A673 (cell line): ENCODE measurements at regions not wholly inside any gene's neighbourhood (a gene's known extent, or its start where the extent isn't known, plus 50 kb on each side); places are given as distances from the start of the nearest gene placed in this dataset.

Source experiments
- BruUV-seq: library from RNA; stranded (reverse); fragments of 400-500 nt; replicated peaks from 2 replicates; lab custom pipeline; 2021; lab: Mats Ljungman, UMichigan
- CTCF ChIA-PET: fragments of 300-600 bp; sonication (Branson Sonifier 250); formaldehyde crosslinking; loops from one replicate; lab custom pipeline; 2022; ENCODE audit warnings: antibody characterized with exemption; lab: Charles Lee
- POLR2A ChIA-PET: fragments of 300-600 bp; sonication (Branson Sonifier 250); formaldehyde crosslinking; loops from one replicate; lab custom pipeline; 2022; ENCODE audit warnings: antibody characterized with exemption; ENCODE audit not compliant: low non-redundant PET; lab: Charles Lee
- DNase-seq: peaks from one replicate; pipeline ENCODE4 v3.0.0-alpha.2; 2015; ENCODE audit warnings: low spot score
- H3K27ac ChIP-seq: fragments of 200-600 bp; sonication (generic); 2 replicates; pipeline ENCODE4 v1.5.1; 2016; ENCODE audit warnings: mixed run types, low read depth, mild to moderate bottlenecking, mixed read lengths, antibody characterized with exemption, low read length; ENCODE audit not compliant: poor library complexity, severe bottlenecking
- H3K27me3 ChIP-seq: fragments of 200-600 bp; sonication (generic); replicated peaks from 2 replicates; pipeline ENCODE4 v1.6.1; 2017; ENCODE audit warnings: mixed run types, low read depth, mild to moderate bottlenecking, mixed read lengths, antibody characterized with exemption, low read length; ENCODE audit not compliant: insufficient read depth, poor library complexity
- H3K36me3 ChIP-seq: fragments of 200-600 bp; sonication (generic); 2 replicates; pipeline ENCODE4 v1.6.1; 2016; ENCODE audit warnings: mixed run types, mild to moderate bottlenecking, mixed read lengths, antibody characterized with exemption, low read length; ENCODE audit not compliant: insufficient read depth, poor library complexity, severe bottlenecking
- H3K4me1 ChIP-seq: fragments of 200-600 bp; sonication (generic); 2 replicates; pipeline ENCODE4 v1.6.1; 2017; ENCODE audit warnings: mixed run types, mild to moderate bottlenecking, mixed read lengths, antibody characterized with exemption, low read length; ENCODE audit not compliant: insufficient read depth, poor library complexity, severe bottlenecking
- H3K4me3 ChIP-seq: fragments of 200-600 bp; sonication (generic); 2 replicates; pipeline ENCODE4 v1.5.1; 2016; ENCODE audit warnings: low read depth, mixed run types, mild to moderate bottlenecking, mixed read lengths, low read length; ENCODE audit not compliant: poor library complexity, severe bottlenecking
- H3K9me3 ChIP-seq: fragments of 200-600 bp; sonication (generic); 2 replicates; pipeline ENCODE4 v1.6.1; 2016; ENCODE audit warnings: mixed run types, low read depth, mild to moderate bottlenecking, mixed read lengths, antibody characterized with exemption, low read length; ENCODE audit not compliant: poor library complexity, severe bottlenecking
- CTCF ChIP-seq: fragments of 300-800, 200-600 bp; sonication (generic); conservative IDR thresholded peaks from 2 replicates; pipeline ENCODE4 v1.5.1; 2017; ENCODE audit warnings: low read depth, mild to moderate bottlenecking, antibody characterized with exemption, low read length, moderate library complexity, mixed read lengths
- EZH2 ChIP-seq: fragments of 200-600 bp; sonication (generic); IDR thresholded peaks from 2 replicates; pipeline ENCODE4 v1.6.1; 2017; ENCODE audit warnings: borderline replicate concordance, low read depth, mild to moderate bottlenecking, mixed read lengths, antibody characterized with exemption, low read length; ENCODE audit not compliant: poor library complexity, severe bottlenecking
- intact Hi-C: fragments of 100-400 bp; cut with micrococcal nuclease; formaldehyde crosslinking; loops from one replicate; pipeline ENCODE4 v1.10.0; 2022; ENCODE audit not compliant: unreplicated experiment

- BruUV-seq = no TSS peak
- POLR2A ChIA-PET = no interaction called here
- CTCF ChIA-PET = no interaction called here
These were observed 356.0 kb upstream of the CLEC14A start for GRCh38 chr14:38611928-38612327.

GRCh38 chr14:38608244-38608643 is 352.4 kb upstream of the CLEC14A start:
- TF ChIP-seq CTCF = no peak
- no peak for TF ChIP-seq EZH2
- POLR2A ChIA-PET = no interaction called here
- no TSS peak for BruUV-seq
- no peaks in the 10 kb centered on the region for H3K4me1 ChIP-seq
- intact Hi-C loops = loop anchor here (5.0 to 10.0 kb wide), 3 partner anchors 401 to 703 kb away; partner anchors contain the start of gene SSTR1
- H3K27ac ChIP-seq = no peak overlapping the region
- no peaks in the 10 kb centered on the region for H3K36me3 ChIP-seq
- no peaks in the 10 kb centered on the region for H3K27me3 ChIP-seq
- CTCF ChIA-PET = no interaction called here
- no peak for DNase-seq
- H3K9me3 ChIP-seq = peaks cover 8% of the 10 kb centered on the region
- no peak overlapping the region for H3K4me3 ChIP-seq

More at GRCh38 chr14:38611928-38612327, 356.0 kb upstream of the CLEC14A start:
- H3K9me3 ChIP-seq = peaks cover 8% of the 10 kb centered on the region
- no peaks in the 10 kb centered on the region for H3K4me1 ChIP-seq
- intact Hi-C loops = no loop called here
- DNase-seq = no peak
- H3K4me3 ChIP-seq = no peak overlapping the region
- H3K36me3 ChIP-seq = no peaks in the 10 kb centered on the region
- no peaks in the 10 kb centered on the region for H3K27me3 ChIP-seq
- TF ChIP-seq EZH2 (no peak), CTCF (no peak)
- H3K27ac ChIP-seq = no peak overlapping the region

DNA sequence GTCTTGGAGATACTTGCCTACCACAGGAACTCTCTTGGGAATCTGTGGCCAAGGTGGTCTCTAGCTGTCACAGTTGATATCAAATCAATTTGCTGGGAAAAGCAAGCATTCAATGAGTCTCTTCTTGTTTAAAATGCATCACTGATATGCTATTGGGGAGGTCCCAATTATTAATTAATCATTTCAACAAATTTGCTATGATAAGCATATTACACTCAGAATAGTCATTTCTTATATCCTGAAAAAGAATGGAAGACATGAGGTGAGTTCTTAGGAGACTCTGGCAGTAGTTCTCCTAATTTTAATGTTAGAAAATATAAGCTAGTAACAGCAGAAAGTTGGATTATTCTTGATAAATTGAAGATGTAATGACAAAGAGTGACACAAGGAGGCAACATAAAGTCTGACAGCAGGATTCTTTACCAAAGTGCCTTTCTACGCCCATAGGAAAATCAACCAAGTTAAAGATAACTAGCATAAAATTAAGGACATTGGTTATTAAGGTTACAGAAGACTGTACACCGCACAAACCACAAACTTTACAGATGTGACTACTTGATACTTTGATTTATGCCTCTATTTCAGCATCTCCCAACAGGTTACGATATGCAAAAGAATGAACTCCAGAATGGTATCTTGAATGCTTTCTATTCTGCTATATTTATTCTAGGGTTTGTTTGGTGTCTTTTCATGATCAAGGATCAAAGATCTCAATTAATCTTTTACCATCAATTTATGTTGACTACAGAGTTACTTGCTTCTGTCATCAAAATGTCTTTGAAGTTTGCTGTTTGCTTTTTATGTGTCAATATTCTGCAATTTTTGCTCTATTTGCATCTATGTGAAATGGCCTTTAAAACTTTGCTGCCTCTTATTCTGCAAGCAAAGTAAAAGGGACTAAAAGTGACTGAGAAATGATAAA is 349.6 kb upstream of the CLEC14A start:
- peak; percentile 20 for DNase-seq
- intact Hi-C loops = loop anchor here (5.0 to 10.0 kb wide), 3 partner anchors 398 to 701 kb away; partner anchors contain the start of gene SSTR1
- POLR2A ChIA-PET = no interaction called here
- Histone ChIP-seq H3K4me3 (no peak overlapping the region), H3K27me3 (no peaks in the 10 kb centered on the region), H3K9me3 (peaks cover 5% of the 10 kb centered on the region), H3K4me1 (no peaks in the 10 kb centered on the region), H3K27ac (no peak overlapping the region), H3K36me3 (no peaks in the 10 kb centered on the region)
- TF ChIP-seq EZH2 (no peak), CTCF (peak; percentile 43; the same call in 1 of the 2 replicates)
- no TSS peak for BruUV-seq
- CTCF ChIA-PET = no interaction called here
